ENCODE measurements at regions not wholly inside any gene's neighbourhood (a gene's known extent, or its start where the extent isn't known, plus 50 kb on each side); places are given as distances from the start of the nearest gene placed in this dataset.

DNA sequence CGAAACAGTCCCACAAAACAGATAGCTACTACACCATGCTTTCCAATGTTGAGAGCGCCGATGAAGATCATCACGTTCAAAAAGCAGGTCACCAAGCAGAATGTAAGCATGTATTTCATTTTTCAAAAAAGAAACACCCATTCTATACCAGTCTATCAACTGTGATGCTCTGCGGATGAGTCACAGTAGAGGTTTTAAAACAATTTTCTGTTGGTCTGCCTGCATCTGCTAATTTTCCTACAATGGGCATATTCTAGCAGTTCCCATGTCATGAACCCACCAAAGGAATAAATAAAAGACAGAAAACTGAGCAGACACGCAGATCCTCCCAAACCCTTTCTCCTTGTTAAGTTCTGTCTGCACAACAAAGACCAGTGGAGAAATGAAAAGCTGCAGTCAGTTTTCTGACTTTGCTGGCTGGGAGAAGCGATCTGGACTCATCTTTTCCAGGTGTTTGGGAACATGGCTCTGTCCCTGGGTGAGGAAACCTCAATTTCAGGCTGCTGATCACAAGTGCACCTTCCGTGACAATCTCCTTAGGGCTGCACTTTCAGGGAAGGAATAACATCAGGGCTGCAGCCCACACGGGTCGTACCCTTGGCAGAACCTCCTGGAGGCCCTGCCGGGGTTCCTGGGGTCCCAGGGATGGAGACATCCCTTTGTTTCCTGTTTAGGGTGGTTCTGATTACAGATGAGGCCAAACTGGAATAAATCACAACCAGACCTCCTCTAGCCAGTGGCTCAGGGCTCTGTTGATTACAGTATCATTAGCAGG is 200.1 kb downstream of the BMP7 start:
- TF ChIP-seq CTCF (IDR thresholded peaks at IDR 0.05) = no peak
- no peak for TF ChIP-seq ZFX (IDR thresholded peaks at IDR 0.05; ENCODE audit: borderline replicate concordance)
- H3K27ac ChIP-seq = no peak overlapping the region

DNA sequence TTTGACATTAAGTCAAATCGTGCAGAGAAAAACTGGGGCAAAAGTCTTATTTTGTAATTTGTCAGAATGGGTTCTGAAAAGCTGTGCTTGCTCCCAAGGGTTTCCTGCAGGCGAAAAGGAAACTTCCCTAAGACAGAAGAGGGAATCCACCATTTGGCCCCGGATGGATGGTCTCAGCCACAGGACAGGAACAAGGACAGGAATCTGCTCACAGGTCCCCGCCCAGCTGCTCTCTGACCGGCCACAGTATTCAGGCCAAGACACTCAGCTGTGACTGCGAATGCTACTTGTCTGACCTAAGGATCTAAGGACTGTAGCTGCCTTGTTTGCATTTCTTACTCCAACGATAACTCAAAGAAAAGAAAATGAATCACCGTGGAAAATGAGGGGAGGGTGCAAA is 197.0 kb downstream of the BMP7 start:
- TF ChIP-seq CTCF (IDR thresholded peaks at IDR 0.05) (no peak), ZFX (IDR thresholded peaks at IDR 0.05; ENCODE audit: borderline replicate concordance) (no peak)

DNA sequence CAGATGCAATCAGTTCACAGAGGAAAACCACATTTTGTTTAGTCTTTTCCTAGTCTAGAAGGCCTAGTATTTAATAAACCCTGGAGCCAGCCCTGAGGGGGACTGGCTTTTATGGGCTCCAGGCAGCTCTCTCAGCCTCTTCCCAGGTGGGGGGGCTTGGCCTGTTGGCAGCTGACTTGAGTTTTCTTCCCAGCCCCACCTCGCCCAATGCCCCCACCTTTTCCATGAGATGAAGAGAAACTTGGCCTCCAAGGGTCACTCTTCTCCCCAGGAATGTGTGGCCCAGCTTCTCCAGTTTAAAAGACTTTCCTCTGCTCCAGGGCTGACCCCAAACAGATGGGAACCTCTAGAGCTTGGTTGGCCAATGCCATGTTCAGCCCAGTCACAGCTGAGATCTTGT is 196.1 kb downstream of the BMP7 start:
- no peak overlapping the region for H3K27ac ChIP-seq
- TF ChIP-seq ZFX (IDR thresholded peaks at IDR 0.05; ENCODE audit: borderline replicate concordance) (no peak), CTCF (IDR thresholded peaks at IDR 0.05) (no peak)

More for the DNA sequence above, 197.0 kb downstream of the BMP7 start:
- H3K27ac ChIP-seq = no peak overlapping the region

GRCh38 chr20:57071283-57071731 is 195.1 kb downstream of the BMP7 start:
- no peak overlapping the region for H3K27ac ChIP-seq

DNA sequence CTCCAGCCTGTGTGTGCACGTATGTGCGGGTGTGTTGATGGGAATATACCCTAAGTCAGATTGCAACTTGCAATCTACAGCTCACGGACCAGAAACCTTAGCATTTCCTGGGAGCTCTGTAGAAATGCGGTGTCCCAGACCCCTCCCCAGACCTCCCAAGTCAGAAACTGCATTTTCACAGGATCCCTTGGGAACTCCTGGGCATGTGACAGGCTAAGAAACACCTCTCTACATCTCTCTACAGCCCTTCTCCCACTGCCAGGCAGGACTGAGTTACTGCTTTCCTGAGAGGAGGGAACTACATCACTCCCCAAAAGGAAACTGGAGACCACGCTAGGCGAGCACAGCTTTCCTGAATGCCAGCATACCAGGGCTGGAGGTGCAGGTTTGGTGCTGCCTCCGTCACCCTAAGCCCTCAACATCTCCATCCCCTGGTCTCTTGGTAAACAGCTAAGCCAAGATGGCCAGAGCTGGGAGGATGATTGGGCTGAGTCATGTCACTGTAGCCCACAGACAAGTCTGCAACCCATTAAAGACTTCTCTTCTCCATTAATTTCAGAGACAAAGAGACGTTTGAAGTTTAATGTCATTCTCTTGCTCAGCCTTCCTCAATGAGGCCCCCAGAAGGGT is 194.4 kb downstream of the BMP7 start:
- no peak overlapping the region for H3K27ac ChIP-seq
- no peak for TF ChIP-seq ZFX (IDR thresholded peaks at IDR 0.05; ENCODE audit: borderline replicate concordance)
- TF ChIP-seq CTCF (IDR thresholded peaks at IDR 0.05) = no peak

More at GRCh38 chr20:57071283-57071731, 195.1 kb downstream of the BMP7 start:
- TF ChIP-seq ZFX (IDR thresholded peaks at IDR 0.05; ENCODE audit: borderline replicate concordance) (no peak), CTCF (IDR thresholded peaks at IDR 0.05) (no peak)

GRCh38 chr20:57073402-57073801 is 193.0 kb downstream of the BMP7 start:
- TF ChIP-seq ZFX (IDR thresholded peaks at IDR 0.05; ENCODE audit: borderline replicate concordance) = no peak
- no peak for TF ChIP-seq CTCF (IDR thresholded peaks at IDR 0.05)
- no peak overlapping the region for H3K27ac ChIP-seq

DNA sequence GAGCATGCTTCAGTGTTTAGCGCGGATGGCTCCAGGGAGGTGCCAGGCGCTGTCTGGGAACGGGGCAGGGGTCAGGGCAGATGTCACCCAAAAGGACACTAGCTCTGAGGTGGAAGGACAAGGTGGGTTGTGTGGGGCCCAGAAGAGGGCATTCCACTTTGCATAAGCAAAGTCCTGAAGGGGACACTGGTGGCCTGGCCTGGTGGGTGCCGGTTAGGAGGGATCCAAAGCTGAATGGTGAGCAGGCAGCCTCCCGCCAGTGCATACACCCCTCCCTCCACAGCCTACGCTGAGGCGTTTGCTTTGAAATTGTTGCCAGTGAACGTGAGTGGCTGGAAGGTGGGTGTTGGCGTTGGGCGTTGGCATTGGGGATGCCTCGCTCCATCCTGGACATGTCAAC is 192.1 kb downstream of the BMP7 start:
- TF ChIP-seq CTCF (IDR thresholded peaks at IDR 0.05) (no peak), ZFX (IDR thresholded peaks at IDR 0.05; ENCODE audit: borderline replicate concordance) (no peak)
- no peak overlapping the region for H3K27ac ChIP-seq

Measured in 22Rv1 (cell line).